HG02759 (cell line): ENCODE measurements at regions not wholly inside any gene's neighbourhood (a gene's known extent, or its start where the extent isn't known, plus 50 kb on each side); places are given as distances from the start of the nearest gene placed in this dataset.
A peak's percentile ranks its signal among the peaks of the same experiment; 100 is the strongest.
"Not testable (repeated sequence)": the region's sequence is repeated elsewhere in the genome, so short reads cannot be mapped to it uniquely, and the experiment has no call there.

Experiments
- ATAC-seq: cut with Tn5 transposase; IDR thresholded peaks from one replicate; pipeline ENCODE4 v1.9.1; 2021; ENCODE audit warnings: mild to moderate bottlenecking, moderate library complexity; ENCODE audit not compliant: unreplicated experiment

GRCh38 chr3:177356113-177356512 lies 158.8 kb upstream of the TBL1XR1 start:
- no peak for ATAC-seq

- ATAC-seq, result no peak
Observed at GRCh38 chr3:177356952-177357351, 159.7 kb upstream of the TBL1XR1 start.

GRCh38 chr3:177357352-177358090 lies 160.2 kb upstream of the TBL1XR1 start:
- ATAC-seq, result no peak

- peak; percentile 47 for ATAC-seq
Observed at GRCh38 chr3:177358091-177358976, 161.1 kb upstream of the TBL1XR1 start.

- peak; percentile 7 for ATAC-seq
Observed at GRCh38 chr3:177358977-177359592, 161.8 kb upstream of the TBL1XR1 start.

- ATAC-seq, result peak; percentile 71
Observed at GRCh38 chr3:177359593-177360357, 162.5 kb upstream of the TBL1XR1 start.

GRCh38 chr3:177361081-177361938 lies 164.0 kb upstream of the TBL1XR1 start:
- ATAC-seq, result no peak

GRCh38 chr3:177362626-177363025 lies 165.3 kb upstream of the TBL1XR1 start:
- no peak for ATAC-seq

GRCh38 chr3:177364236-177364635 lies 167.0 kb upstream of the TBL1XR1 start:
- ATAC-seq, result no peak

- ATAC-seq, result not testable (repeated sequence)
Observed at GRCh38 chr3:177365294-177365693, 168.0 kb upstream of the TBL1XR1 start.

GRCh38 chr3:177367788-177368187 lies 170.5 kb upstream of the TBL1XR1 start:
- ATAC-seq, result no peak

- ATAC-seq, result no peak
Observed at GRCh38 chr3:177370246-177370822, 173.1 kb upstream of the TBL1XR1 start.

GRCh38 chr3:177371146-177371545 lies 173.9 kb upstream of the TBL1XR1 start:
- no peak for ATAC-seq

- ATAC-seq, result no peak
Observed at GRCh38 chr3:177371888-177372287, 174.6 kb upstream of the TBL1XR1 start.

- no peak for ATAC-seq
Observed at GRCh38 chr3:177374323-177374722, 177.0 kb upstream of the TBL1XR1 start.

GRCh38 chr3:177375316-177375715 lies 178.0 kb upstream of the TBL1XR1 start:
- ATAC-seq, result no peak

GRCh38 chr3:177377166-177377565 lies 179.9 kb upstream of the TBL1XR1 start:
- ATAC-seq, result no peak

GRCh38 chr3:177378168-177378567 lies 180.9 kb upstream of the TBL1XR1 start:
- ATAC-seq, result peak; percentile 67

GRCh38 chr3:177379045-177379444 lies 181.8 kb upstream of the TBL1XR1 start:
- ATAC-seq, result no peak

- no peak for ATAC-seq
Observed at GRCh38 chr3:177381070-177381469, 183.8 kb upstream of the TBL1XR1 start.
